ENCODE measurements at regions not wholly inside any gene's neighbourhood (a gene's known extent, or its start where the extent isn't known, plus 50 kb on each side); places are given as distances from the start of the nearest gene placed in this dataset.

GRCh38 chr6:110042670-110043296 lies 64.7 kb downstream of the GPR6 start:
- Mint-ChIP-seq H3K4me3 (no peak overlapping the region), H3K4me1 (peaks cover 13 to 16% of the 10 kb centered on the region in 2 experiments), H3K36me3 (ENCODE audit: insufficient read depth in 1 of 3, low read depth in 3 of 3) (peaks cover 0 to under 1% (median 0%) of the 10 kb centered on the region in 3 experiments; a peak in 2 of 7 replicates), H3K27ac (no peak overlapping the region), H3K9me3 (peaks cover 7 to 8% of the 10 kb centered on the region in 2 experiments), H3K27me3 (ENCODE audit: low read depth) (no peaks in the 10 kb centered on the region)
- Histone ChIP-seq H2BK15ac (ENCODE audit: low read depth, low read length) (no peak overlapping the region), H3K56ac (ENCODE audit: insufficient read length, low read depth, low read length) (no peak overlapping the region), H2AFZ (ENCODE audit: low read length) (no peak overlapping the region), H3K9me3 (ENCODE audit: control insufficient read depth, low read depth, low read length) (no peaks in the 10 kb centered on the region), H3K79me1 (ENCODE audit: insufficient read depth, low read depth, low read length, poor library complexity, severe bottlenecking) (no peaks in the 10 kb centered on the region), H3K9ac (ENCODE audit: extremely low read depth, insufficient read length, low read length) (no peak overlapping the region), H3K27ac (ENCODE audit: insufficient read length, low read depth, low read length) (no peak overlapping the region), H2BK5ac (ENCODE audit: insufficient read length, low read length) (no peak overlapping the region), H3K4me2 (ENCODE audit: insufficient read depth, insufficient read length, low read length) (no peak overlapping the region), H4K91ac (ENCODE audit: insufficient read length, low read depth, low read length) (no peak overlapping the region), H4K8ac (replicated peaks; ENCODE audit: insufficient read length, low read depth, low read length) (no peak overlapping the region), H3K23me2 (ENCODE audit: insufficient read length, low read depth, low read length, poor library complexity, severe bottlenecking) (no peaks in the 10 kb centered on the region), H2BK20ac (ENCODE audit: low read depth, low read length, poor library complexity, severe bottlenecking) (no peak overlapping the region), H4K20me1 (ENCODE audit: control insufficient read depth, insufficient read depth, insufficient read length) (no peaks in the 10 kb centered on the region), H3K4ac (ENCODE audit: low read depth, low read length) (no peak overlapping the region), H3T11ph (ENCODE audit: low read length) (no peak overlapping the region), H3K23ac (ENCODE audit: insufficient read length, low read depth, low read length) (no peak overlapping the region), H2BK12ac (ENCODE audit: insufficient read length, low read depth, low read length) (no peak overlapping the region), H3K4me1 (ENCODE audit: insufficient read depth, low read length) (no peaks in the 10 kb centered on the region; the same call in 1 of the 2 replicates), H3K79me2 (ENCODE audit: insufficient read depth, low read length) (no peaks in the 10 kb centered on the region), H3K18ac (ENCODE audit: insufficient read length, low read depth, low read length) (no peak overlapping the region), H3K27me3 (ENCODE audit: insufficient read depth, low read length) (no peaks in the 10 kb centered on the region), H4K5ac (ENCODE audit: insufficient read length, low read depth, low read length) (no peak overlapping the region), H2AK5ac (ENCODE audit: insufficient read length, low read length) (no peak overlapping the region), H3K14ac (ENCODE audit: insufficient read depth, low read length) (no peak overlapping the region), H2BK120ac (ENCODE audit: low read depth, low read length, poor library complexity, severe bottlenecking) (no peak overlapping the region)
- no peak for DNase-seq
- no peak for TF ChIP-seq CTCF (conservative IDR thresholded peaks at IDR 0.05)
- no CpG with 5 or more reads among the region's 9 CpGs for WGBS (ENCODE audit: extremely low coverage, insufficient read length, low lambda C conversion rate)
